H9 (cell line): ENCODE measurements at regions not wholly inside any gene's neighbourhood (a gene's known extent, or its start where the extent isn't known, plus 50 kb on each side); places are given as distances from the start of the nearest gene placed in this dataset.

ENCODE experiments used
- DNase-seq: peaks from one replicate; pipeline ENCODE4 v3.0.0-alpha.2; 2017
- H2AFZ ChIP-seq: one replicate; pipeline ENCODE4 v1.6.1; 2013; ENCODE audit warnings: mild to moderate bottlenecking, low read length, control low read depth, moderate library complexity
- H2AK5ac ChIP-seq: 2 replicates; pipeline ENCODE4 v1.6.1; 2013; ENCODE audit warnings: low read length, control low read depth, mixed read lengths; ENCODE audit not compliant: insufficient read length
- H2BK120ac ChIP-seq: one replicate; pipeline ENCODE4 v1.6.1; 2013; ENCODE audit warnings: low read depth, mild to moderate bottlenecking, low read length, control low read depth, inconsistent platforms; ENCODE audit not compliant: poor library complexity, severe bottlenecking
- H2BK12ac ChIP-seq: 2 replicates; pipeline ENCODE4 v1.6.1; 2013; ENCODE audit warnings: low read length, control low read depth, mixed read lengths, low read depth; ENCODE audit not compliant: insufficient read length
- H2BK15ac ChIP-seq: 2 replicates; pipeline ENCODE4 v1.6.1; 2013; ENCODE audit warnings: low read depth, low read length, control low read depth
- H2BK20ac ChIP-seq: one replicate; pipeline ENCODE4 v1.6.1; 2013; ENCODE audit warnings: low read depth, mild to moderate bottlenecking, low read length, control low read depth, inconsistent platforms; ENCODE audit not compliant: poor library complexity, severe bottlenecking
- H2BK5ac ChIP-seq: 2 replicates; pipeline ENCODE4 v1.6.1; 2013; ENCODE audit warnings: low read length, control low read depth, mixed read lengths; ENCODE audit not compliant: insufficient read length
- H3K14ac ChIP-seq: 2 replicates; pipeline ENCODE4 v1.6.1; 2013; ENCODE audit warnings: low read length, control low read depth; ENCODE audit not compliant: insufficient read depth
- H3K18ac ChIP-seq: 2 replicates; pipeline ENCODE4 v1.6.1; 2013; ENCODE audit warnings: low read depth, mild to moderate bottlenecking, mixed read lengths, low read length, control low read depth; ENCODE audit not compliant: insufficient read length
- H3K23ac ChIP-seq: 2 replicates; pipeline ENCODE4 v1.6.1; 2013; ENCODE audit warnings: low read length, control low read depth, mixed read lengths, low read depth; ENCODE audit not compliant: insufficient read length
- H3K23me2 ChIP-seq: 2 replicates; pipeline ENCODE4 v1.6.1; 2013; ENCODE audit warnings: low read depth, mild to moderate bottlenecking, mixed read lengths, low read length, control low read depth; ENCODE audit not compliant: insufficient read length, poor library complexity, severe bottlenecking
- H3K27ac ChIP-seq: 2 replicates; pipeline ENCODE4 v1.5.1; 2013; ENCODE audit warnings: low read length, control low read depth, mixed read lengths, low read depth; ENCODE audit not compliant: insufficient read length
- H3K27me3 ChIP-seq: 2 replicates; pipeline ENCODE4 v1.6.1; 2013; ENCODE audit warnings: low read length, control low read depth, inconsistent platforms; ENCODE audit not compliant: insufficient read depth
- H3K4ac ChIP-seq: 2 replicates; pipeline ENCODE4 v1.6.1; 2013; ENCODE audit warnings: low read depth, mild to moderate bottlenecking, control low read depth, inconsistent platforms, low read length, moderate library complexity
- H3K4me1 ChIP-seq: 2 replicates; pipeline ENCODE4 v1.6.1; 2013; ENCODE audit warnings: low read length, control low read depth, inconsistent platforms; ENCODE audit not compliant: insufficient read depth
- H3K4me2 ChIP-seq: 2 replicates; pipeline ENCODE4 v1.6.1; 2013; ENCODE audit warnings: low read length, control low read depth, mixed read lengths; ENCODE audit not compliant: insufficient read length, insufficient read depth
- H3K56ac ChIP-seq: 2 replicates; pipeline ENCODE4 v1.6.1; 2013; ENCODE audit warnings: low read depth, mild to moderate bottlenecking, mixed read lengths, low read length, control low read depth; ENCODE audit not compliant: insufficient read length
- H3K79me1 ChIP-seq: 2 replicates; pipeline ENCODE4 v1.6.1; 2013; ENCODE audit warnings: low read depth, mild to moderate bottlenecking, moderate library complexity, low read length, control low read depth, inconsistent platforms; ENCODE audit not compliant: insufficient read depth, poor library complexity, severe bottlenecking
- H3K79me2 ChIP-seq: 2 replicates; pipeline ENCODE4 v1.6.1; 2013; ENCODE audit warnings: low read length, control low read depth, inconsistent platforms; ENCODE audit not compliant: insufficient read depth
- H3K9ac ChIP-seq: 2 replicates; pipeline ENCODE4 v1.6.1; 2013; ENCODE audit warnings: low read length, control low read depth, mixed read lengths; ENCODE audit not compliant: insufficient read length; ENCODE audit errors: extremely low read depth
- H3K9me3 ChIP-seq: one replicate; pipeline ENCODE4 v1.6.1; 2013; ENCODE audit warnings: low read depth, low read length, inconsistent platforms; ENCODE audit not compliant: control insufficient read depth
- H3T11ph ChIP-seq: one replicate; pipeline ENCODE4 v1.6.1; 2013; ENCODE audit warnings: mild to moderate bottlenecking, low read length, control low read depth, inconsistent platforms
- H4K20me1 ChIP-seq: one replicate; pipeline ENCODE4 v1.6.1; 2013; ENCODE audit not compliant: control insufficient read depth, insufficient read length, insufficient read depth
- H4K5ac ChIP-seq: 2 replicates; pipeline ENCODE4 v1.6.1; 2013; ENCODE audit warnings: low read depth, mild to moderate bottlenecking, mixed read lengths, low read length, control low read depth; ENCODE audit not compliant: insufficient read length
- H4K8ac ChIP-seq: replicated peaks from 2 replicates; pipeline ENCODE4 v1.6.1; 2013; ENCODE audit warnings: low read length, control low read depth, mixed read lengths, low read depth; ENCODE audit not compliant: insufficient read length
- H4K91ac ChIP-seq: 2 replicates; pipeline ENCODE4 v1.6.1; 2013; ENCODE audit warnings: low read depth, mild to moderate bottlenecking, moderate library complexity, mixed read lengths, low read length, control low read depth; ENCODE audit not compliant: insufficient read length
- H3K27ac Mint-ChIP-seq, 3 experiments: 2 replicates in 2 of 3; 3 replicates in 1 of 3; pipeline ENCODE4 v1.8.0; 2020 to 2021; ENCODE audit warnings: mixed read lengths in 3 of 3, mild to moderate bottlenecking in 1 of 3, moderate library complexity in 1 of 3
- H3K27me3 Mint-ChIP-seq: 2 replicates; pipeline ENCODE4 v1.8.0; 2021; ENCODE audit warnings: low read depth, mild to moderate bottlenecking, moderate library complexity, mixed read lengths
- H3K36me3 Mint-ChIP-seq, 3 experiments: 2 replicates in 2 of 3; 3 replicates in 1 of 3; pipeline ENCODE4 v1.8.0; 2020 to 2021; ENCODE audit warnings: low read depth in 3 of 3, mixed read lengths in 3 of 3; ENCODE audit not compliant: insufficient read depth in 1 of 3
- H3K4me1 Mint-ChIP-seq, 2 experiments: 2 replicates each; pipeline ENCODE4 v1.8.0; 2020; ENCODE audit warnings: mixed read lengths in 2 of 2
- H3K4me3 Mint-ChIP-seq, 2 experiments: 2 replicates in 1 of 2; 3 replicates in 1 of 2; pipeline ENCODE4 v1.8.0; 2020 to 2021; ENCODE audit warnings: mild to moderate bottlenecking in 2 of 2, mixed read lengths in 2 of 2, moderate library complexity in 1 of 2
- H3K9me3 Mint-ChIP-seq, 2 experiments: 2 replicates in 1 of 2; 3 replicates in 1 of 2; pipeline ENCODE4 v1.8.0; 2020; ENCODE audit warnings: mild to moderate bottlenecking in 2 of 2, mixed read lengths in 2 of 2, moderate library complexity in 1 of 2
- CTCF ChIP-seq: fragments of 200-600 bp; sonication (generic); conservative IDR thresholded peaks from 3 replicates; pipeline ENCODE4 v1.8.0; 2021; ENCODE audit warnings: antibody characterized with exemption, mild to moderate bottlenecking
- WGBS: extraction: QIAGEN DNeasy Blood & Tissue Kit; methylation state at CpG from one replicate; pipeline ENCODE4 v1.1.7; 2013; ENCODE audit warnings: missing lambda C conversion rate, low lambda C conversion rate, mixed read lengths; ENCODE audit not compliant: insufficient read length; ENCODE audit errors: extremely low coverage; 5-methylcytosine and 5-hydroxymethylcytosine counted together

DNA sequence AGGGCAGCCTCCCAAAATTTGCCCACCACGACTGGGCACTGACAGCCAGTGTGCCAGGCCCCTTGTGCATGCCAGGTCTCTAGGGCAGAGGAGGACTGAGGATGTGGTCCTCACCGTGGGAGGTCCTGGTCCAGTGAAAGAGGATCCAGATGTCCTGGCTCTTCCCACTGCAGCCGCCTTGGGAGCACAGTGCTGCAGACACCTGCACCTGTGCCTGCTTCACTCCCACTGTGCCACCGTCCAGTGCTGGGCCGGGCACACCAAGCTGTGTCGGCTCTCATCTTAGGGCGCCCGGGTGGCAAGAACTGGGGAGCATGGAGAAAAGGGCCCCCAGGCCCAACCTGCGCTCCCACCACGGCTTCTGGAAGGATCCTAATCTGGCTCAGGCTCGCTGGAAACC is 1147.1 kb downstream of the BRD1 start:
- Mint-ChIP-seq H3K4me3 (no peak overlapping the region), H3K27ac (no peak overlapping the region)
- WGBS: no CpG with 5 or more reads among the region's 11 CpGs

More for the DNA sequence above, 1147.1 kb downstream of the BRD1 start:
- H3K79me2 ChIP-seq: no peaks in the 10 kb centered on the region
- Mint-ChIP-seq H3K36me3 (peaks cover 0 to 12% (median 0%) of the 10 kb centered on the region in 3 experiments; a peak in 5 of 7 replicates), H3K27me3 (no peaks in the 10 kb centered on the region; the same call in 1 of the 2 replicates), H3K4me1 (peaks cover 30 to 31% of the 10 kb centered on the region in 2 experiments), H3K9me3 (no peaks in the 10 kb centered on the region; a peak in 1 of 5 replicates)
- no peaks in the 10 kb centered on the region for H3K9me3 ChIP-seq
- H2AFZ ChIP-seq: no peak overlapping the region
- H3K14ac ChIP-seq: no peak overlapping the region; the same call in 1 of the 2 replicates
- no peaks in the 10 kb centered on the region for H3K23me2 ChIP-seq
- no peaks in the 10 kb centered on the region for H3K27me3 ChIP-seq
- no peak for DNase-seq
- no peak overlapping the region for H3K4me2 ChIP-seq
- no peak for TF ChIP-seq CTCF
- no peak overlapping the region for H3K23ac ChIP-seq
- no peaks in the 10 kb centered on the region for H3K4me1 ChIP-seq
- no peak overlapping the region for H2BK120ac ChIP-seq
- no peak overlapping the region for H3K27ac ChIP-seq
- H2BK15ac ChIP-seq: no peak overlapping the region
- H2AK5ac ChIP-seq: no peak overlapping the region
- H3K9ac ChIP-seq: no peak overlapping the region
- H2BK20ac ChIP-seq: no peak overlapping the region
- H2BK5ac ChIP-seq: no peak overlapping the region
- H4K20me1 ChIP-seq: no peaks in the 10 kb centered on the region
- H3K79me1 ChIP-seq: no peaks in the 10 kb centered on the region
- no peak overlapping the region for H4K5ac ChIP-seq
- H3K56ac ChIP-seq: no peak overlapping the region
- no peak overlapping the region for H3T11ph ChIP-seq
- no peak overlapping the region for H3K4ac ChIP-seq
- H4K8ac ChIP-seq: no peak overlapping the region
- H2BK12ac ChIP-seq: no peak overlapping the region
- H3K18ac ChIP-seq: no peak overlapping the region
- H4K91ac ChIP-seq: no peak overlapping the region
